ENCODE measurements at regions not wholly inside any gene's neighbourhood (a gene's known extent, or its start where the extent isn't known, plus 50 kb on each side); places are given as distances from the start of the nearest gene placed in this dataset.

- Histone ChIP-seq H3K27ac (ENCODE audit: low read depth, low read length) (no peak overlapping the region), H3K4me3 (ENCODE audit: low read length) (no peak overlapping the region), H2AK5ac (ENCODE audit: low read length) (no peak overlapping the region), H3K79me2 (ENCODE audit: control insufficient read depth, insufficient read depth, low read length) (no peaks in the 10 kb centered on the region), H3K36me3 (ENCODE audit: control insufficient read depth, insufficient read depth, low read length) (no peaks in the 10 kb centered on the region), H3K4me2 (ENCODE audit: low read length) (no peak overlapping the region), H3K56ac (ENCODE audit: low read length) (no peak overlapping the region), H3K27me3 (ENCODE audit: insufficient read depth, low read length, poor library complexity) (no peaks in the 10 kb centered on the region), H3K18ac (ENCODE audit: low read length) (no peak overlapping the region), H4K8ac (ENCODE audit: low read depth, low read length) (no peak overlapping the region), H3K4ac (ENCODE audit: low read depth, low read length) (no peak overlapping the region), H2BK5ac (ENCODE audit: low read length) (no peak overlapping the region), H3K4me1 (ENCODE audit: control insufficient read depth, low read depth, low read length) (no peaks in the 10 kb centered on the region), H3K9ac (ENCODE audit: low read length) (no peak overlapping the region), H2BK120ac (ENCODE audit: low read depth, low read length) (no peak overlapping the region), H4K5ac (ENCODE audit: low read length) (no peak overlapping the region), H3K79me1 (ENCODE audit: low read length) (no peaks in the 10 kb centered on the region), H3K23ac (ENCODE audit: low read length) (no peak overlapping the region), H2BK15ac (replicated peaks; ENCODE audit: low read depth) (no peak overlapping the region)
- WGBS (ENCODE audit: extremely low coverage, insufficient coverage, low lambda C conversion rate), result no CpG with 5 or more reads among the region's 1 CpG
- no peak for DNase-seq
Measured at GRCh38 chr6:140017470-140017869, 643.0 kb upstream of the CITED2 start.

GRCh38 chr6:140012150-140012549 lies 637.7 kb upstream of the CITED2 start:
- H3K18ac ChIP-seq (ENCODE audit: low read length), result no peak overlapping the region
- no CpG with 5 or more reads among the region's 1 CpG for WGBS (ENCODE audit: extremely low coverage, insufficient coverage, low lambda C conversion rate)
- H3K27ac ChIP-seq (ENCODE audit: low read depth, low read length), result no peak overlapping the region
- no peak overlapping the region for H3K4ac ChIP-seq (ENCODE audit: low read depth, low read length)
- no peaks in the 10 kb centered on the region for H3K36me3 ChIP-seq (ENCODE audit: control insufficient read depth, insufficient read depth, low read length)
- no peak overlapping the region for H3K4me3 ChIP-seq (ENCODE audit: low read length)
- H4K5ac ChIP-seq (ENCODE audit: low read length), result no peak overlapping the region
- no peaks in the 10 kb centered on the region for H3K79me2 ChIP-seq (ENCODE audit: control insufficient read depth, insufficient read depth, low read length)
- no peak overlapping the region for H3K23ac ChIP-seq (ENCODE audit: low read length)
- H2BK120ac ChIP-seq (ENCODE audit: low read depth, low read length), result no peak overlapping the region
- no peak overlapping the region for H2BK15ac ChIP-seq (replicated peaks; ENCODE audit: low read depth)
- no peak overlapping the region for H3K4me2 ChIP-seq (ENCODE audit: low read length)
- no peak overlapping the region for H3K9ac ChIP-seq (ENCODE audit: low read length)
- no peak overlapping the region for H2AK5ac ChIP-seq (ENCODE audit: low read length)
- no peaks in the 10 kb centered on the region for H3K27me3 ChIP-seq (ENCODE audit: insufficient read depth, low read length, poor library complexity)
- no peak for DNase-seq
- H2BK5ac ChIP-seq (ENCODE audit: low read length), result no peak overlapping the region
- H3K56ac ChIP-seq (ENCODE audit: low read length), result no peak overlapping the region
- no peaks in the 10 kb centered on the region for H3K79me1 ChIP-seq (ENCODE audit: low read length)
- H4K8ac ChIP-seq (ENCODE audit: low read depth, low read length), result no peak overlapping the region
- no peaks in the 10 kb centered on the region for H3K4me1 ChIP-seq (ENCODE audit: control insufficient read depth, low read depth, low read length)

- Histone ChIP-seq H3K23ac (ENCODE audit: low read length) (no peak overlapping the region), H3K18ac (ENCODE audit: low read length) (no peak overlapping the region), H3K4me1 (ENCODE audit: control insufficient read depth, low read depth, low read length) (no peaks in the 10 kb centered on the region), H2BK5ac (ENCODE audit: low read length) (no peak overlapping the region), H2BK120ac (ENCODE audit: low read depth, low read length) (no peak overlapping the region), H3K79me2 (ENCODE audit: control insufficient read depth, insufficient read depth, low read length) (no peaks in the 10 kb centered on the region), H3K4me2 (ENCODE audit: low read length) (no peak overlapping the region), H3K9ac (ENCODE audit: low read length) (no peak overlapping the region), H4K5ac (ENCODE audit: low read length) (no peak overlapping the region), H2BK15ac (replicated peaks; ENCODE audit: low read depth) (no peak overlapping the region), H4K8ac (ENCODE audit: low read depth, low read length) (no peak overlapping the region), H3K4me3 (ENCODE audit: low read length) (no peak overlapping the region), H3K27me3 (ENCODE audit: insufficient read depth, low read length, poor library complexity) (no peaks in the 10 kb centered on the region), H3K79me1 (ENCODE audit: low read length) (no peaks in the 10 kb centered on the region), H3K27ac (ENCODE audit: low read depth, low read length) (no peak overlapping the region), H3K36me3 (ENCODE audit: control insufficient read depth, insufficient read depth, low read length) (no peaks in the 10 kb centered on the region), H3K56ac (ENCODE audit: low read length) (no peak overlapping the region), H3K4ac (ENCODE audit: low read depth, low read length) (no peak overlapping the region), H2AK5ac (ENCODE audit: low read length) (no peak overlapping the region)
- WGBS (ENCODE audit: extremely low coverage, insufficient coverage, low lambda C conversion rate), result no CpG with 5 or more reads among the region's 4 CpGs
- DNase-seq, result peak; percentile 27
Measured at GRCh38 chr6:140011537-140011936, 637.1 kb upstream of the CITED2 start.

GRCh38 chr6:140009286-140009685 lies 634.8 kb upstream of the CITED2 start:
- Histone ChIP-seq H3K4me3 (ENCODE audit: low read length) (no peak overlapping the region), H3K23ac (ENCODE audit: low read length) (no peak overlapping the region), H3K79me2 (ENCODE audit: control insufficient read depth, insufficient read depth, low read length) (no peaks in the 10 kb centered on the region), H3K18ac (ENCODE audit: low read length) (no peak overlapping the region), H4K5ac (ENCODE audit: low read length) (no peak overlapping the region), H3K9ac (ENCODE audit: low read length) (no peak overlapping the region), H2AK5ac (ENCODE audit: low read length) (no peak overlapping the region), H4K8ac (ENCODE audit: low read depth, low read length) (no peak overlapping the region), H3K4me2 (ENCODE audit: low read length) (no peak overlapping the region), H3K4ac (ENCODE audit: low read depth, low read length) (no peak overlapping the region), H3K56ac (ENCODE audit: low read length) (no peak overlapping the region), H3K79me1 (ENCODE audit: low read length) (no peaks in the 10 kb centered on the region), H2BK15ac (replicated peaks; ENCODE audit: low read depth) (no peak overlapping the region), H3K36me3 (ENCODE audit: control insufficient read depth, insufficient read depth, low read length) (no peaks in the 10 kb centered on the region), H3K4me1 (ENCODE audit: control insufficient read depth, low read depth, low read length) (no peaks in the 10 kb centered on the region), H2BK5ac (ENCODE audit: low read length) (no peak overlapping the region), H2BK120ac (ENCODE audit: low read depth, low read length) (no peak overlapping the region), H3K27ac (ENCODE audit: low read depth, low read length) (no peak overlapping the region), H3K27me3 (ENCODE audit: insufficient read depth, low read length, poor library complexity) (no peaks in the 10 kb centered on the region)
- no peak for DNase-seq
- WGBS (ENCODE audit: extremely low coverage, insufficient coverage, low lambda C conversion rate), result no CpG with 5 or more reads among the region's 3 CpGs

- no peak for DNase-seq
- Histone ChIP-seq H2BK5ac (ENCODE audit: low read length) (no peak overlapping the region), H3K56ac (ENCODE audit: low read length) (no peak overlapping the region), H3K18ac (ENCODE audit: low read length) (no peak overlapping the region), H4K5ac (ENCODE audit: low read length) (no peak overlapping the region), H2AK5ac (ENCODE audit: low read length) (no peak overlapping the region), H2BK15ac (replicated peaks; ENCODE audit: low read depth) (no peak overlapping the region), H3K4me2 (ENCODE audit: low read length) (no peak overlapping the region), H3K36me3 (ENCODE audit: control insufficient read depth, insufficient read depth, low read length) (no peaks in the 10 kb centered on the region), H4K8ac (ENCODE audit: low read depth, low read length) (no peak overlapping the region), H3K27me3 (ENCODE audit: insufficient read depth, low read length, poor library complexity) (no peaks in the 10 kb centered on the region), H3K4ac (ENCODE audit: low read depth, low read length) (no peak overlapping the region), H3K4me1 (ENCODE audit: control insufficient read depth, low read depth, low read length) (no peaks in the 10 kb centered on the region), H3K79me1 (ENCODE audit: low read length) (no peaks in the 10 kb centered on the region), H3K4me3 (ENCODE audit: low read length) (no peak overlapping the region), H3K79me2 (ENCODE audit: control insufficient read depth, insufficient read depth, low read length) (no peaks in the 10 kb centered on the region), H2BK120ac (ENCODE audit: low read depth, low read length) (no peak overlapping the region), H3K9ac (ENCODE audit: low read length) (no peak overlapping the region), H3K27ac (ENCODE audit: low read depth, low read length) (no peak overlapping the region), H3K23ac (ENCODE audit: low read length) (no peak overlapping the region)
- WGBS (ENCODE audit: extremely low coverage, insufficient coverage, low lambda C conversion rate), result no CpG with 5 or more reads among the region's 4 CpGs
Measured at GRCh38 chr6:140007525-140007924, 633.1 kb upstream of the CITED2 start.

GRCh38 chr6:140003217-140003616 lies 628.8 kb upstream of the CITED2 start:
- no peak overlapping the region for H2BK15ac ChIP-seq (replicated peaks; ENCODE audit: low read depth)
- no peak overlapping the region for H2BK120ac ChIP-seq (ENCODE audit: low read depth, low read length)
- H2BK5ac ChIP-seq (ENCODE audit: low read length), result no peak overlapping the region
- no peak for DNase-seq
- no peak overlapping the region for H3K27ac ChIP-seq (ENCODE audit: low read depth, low read length)
- no peak overlapping the region for H3K4me2 ChIP-seq (ENCODE audit: low read length)
- WGBS (ENCODE audit: extremely low coverage, insufficient coverage, low lambda C conversion rate), result no CpG with 5 or more reads among the region's 1 CpG
- H3K27me3 ChIP-seq (ENCODE audit: insufficient read depth, low read length, poor library complexity), result no peaks in the 10 kb centered on the region
- H4K8ac ChIP-seq (ENCODE audit: low read depth, low read length), result no peak overlapping the region
- no peaks in the 10 kb centered on the region for H3K36me3 ChIP-seq (ENCODE audit: control insufficient read depth, insufficient read depth, low read length)
- H3K23ac ChIP-seq (ENCODE audit: low read length), result no peak overlapping the region
- no peak overlapping the region for H3K56ac ChIP-seq (ENCODE audit: low read length)
- H3K4me3 ChIP-seq (ENCODE audit: low read length), result no peak overlapping the region
- no peak overlapping the region for H2AK5ac ChIP-seq (ENCODE audit: low read length)
- H3K9ac ChIP-seq (ENCODE audit: low read length), result no peak overlapping the region
- H3K79me2 ChIP-seq (ENCODE audit: control insufficient read depth, insufficient read depth, low read length), result no peaks in the 10 kb centered on the region
- no peak overlapping the region for H4K5ac ChIP-seq (ENCODE audit: low read length)
- H3K79me1 ChIP-seq (ENCODE audit: low read length), result no peaks in the 10 kb centered on the region
- no peak overlapping the region for H3K4ac ChIP-seq (ENCODE audit: low read depth, low read length)
- peak overlapping the region; percentile 47 for H3K18ac ChIP-seq (ENCODE audit: low read length)
- no peaks in the 10 kb centered on the region for H3K4me1 ChIP-seq (ENCODE audit: control insufficient read depth, low read depth, low read length)

Measured in mesendoderm (in vitro differentiated cells).